H1 (cell line): ENCODE measurements at regions not wholly inside any gene's neighbourhood (a gene's known extent, or its start where the extent isn't known, plus 50 kb on each side); places are given as distances from the start of the nearest gene placed in this dataset.

Experiments
- CTCF ChIA-PET: fragments of 300-600 bp; sonication (Branson Sonifier 250); formaldehyde crosslinking; loops from one replicate; lab custom pipeline; 2021; ENCODE audit not compliant: partially characterized antibody; lab: Charles Lee
- POLR2A ChIA-PET: fragments of 300-600 bp; sonication (Branson Sonifier 250); formaldehyde crosslinking; loops from one replicate; lab custom pipeline; 2021; ENCODE audit warnings: inconsistent platforms; ENCODE audit not compliant: partially characterized antibody; lab: Charles Lee
- DNase-seq, 2 experiments: peaks; one replicate each; pipeline versions ENCODE4 v3.0.0 to v3.0.0-alpha.2; 2010 to 2022; ENCODE audit warnings: low spot score in 2 of 2, low read depth in 1 of 2, mixed read lengths in 1 of 2
- FAIRE-seq: peaks from 2 replicates; lab custom pipeline; 2011; peaks lifted over from hg19 to GRCh38; lab: Jason Lieb, UNC
- H2AFZ ChIP-seq: 2 replicates; pipeline ENCODE4 v1.8.1; 2012; ENCODE audit warnings: low read length, inconsistent platforms
- H2AK5ac ChIP-seq: 2 replicates; pipeline ENCODE4 v1.6.1; 2013; ENCODE audit warnings: low read depth, low read length
- H2BK120ac ChIP-seq: replicated peaks from 2 replicates; pipeline ENCODE3; 2013; ENCODE audit warnings: low read depth, low read length, inconsistent platforms
- H2BK12ac ChIP-seq: 2 replicates; pipeline ENCODE4 v1.6.1; 2013; ENCODE audit warnings: low read depth, low read length
- H2BK15ac ChIP-seq: 2 replicates; pipeline ENCODE4 v1.6.1; 2013; ENCODE audit warnings: low read length
- H2BK20ac ChIP-seq: 2 replicates; pipeline ENCODE4 v1.6.1; 2013; ENCODE audit warnings: low read length
- H2BK5ac ChIP-seq: 2 replicates; pipeline ENCODE4 v1.6.1; 2013; ENCODE audit warnings: low read depth, low read length
- H3K14ac ChIP-seq: 2 replicates; pipeline ENCODE4 v1.6.1; 2013; ENCODE audit warnings: inconsistent platforms; ENCODE audit not compliant: insufficient read length
- H3K18ac ChIP-seq: 2 replicates; pipeline ENCODE4 v1.6.1; 2013; ENCODE audit warnings: low read length; ENCODE audit errors: extremely low read depth
- H3K23ac ChIP-seq: 2 replicates; pipeline ENCODE4 v1.6.1; 2013; ENCODE audit warnings: inconsistent platforms; ENCODE audit not compliant: insufficient read length
- H3K23me2 ChIP-seq: 2 replicates; pipeline ENCODE4 v1.6.1; 2013; ENCODE audit warnings: low read depth, low read length
- H3K27ac ChIP-seq: 2 replicates; pipeline ENCODE4 v1.6.1; 2011; ENCODE audit warnings: low read depth, low read length, inconsistent platforms
- H3K27me3 ChIP-seq, 4 experiments: replicated peaks in 1 of 4; 1 replicate in 1 of 4; 2 replicates in 3 of 4; pipeline versions ENCODE4 v1.6.1 to v1.8.1; 2011 to 2013; ENCODE audit warnings: low read length in 3 of 4, mild to moderate bottlenecking in 3 of 4, inconsistent platforms in 2 of 4, mixed read lengths in 2 of 4, moderate library complexity in 1 of 4; ENCODE audit not compliant: control insufficient read depth in 3 of 4, insufficient read depth in 3 of 4; ENCODE audit errors: extremely low read depth in 1 of 4
- H3K36me3 ChIP-seq, 4 experiments: 2 replicates each; pipeline versions ENCODE4 v1.6.1 to v1.8.1; 2011 to 2013; ENCODE audit warnings: mild to moderate bottlenecking in 4 of 4, low read length in 3 of 4, moderate library complexity in 2 of 4, control low read depth in 1 of 4, inconsistent platforms in 1 of 4; ENCODE audit not compliant: insufficient read depth in 4 of 4, control insufficient read depth in 2 of 4
- H3K4ac ChIP-seq: replicated peaks from 2 replicates; pipeline ENCODE3; 2013; ENCODE audit warnings: low read length, low read depth, mixed read lengths, inconsistent platforms; ENCODE audit not compliant: insufficient read length
- H3K4me1 ChIP-seq, 4 experiments: replicated peaks in 1 of 4; 1 replicate in 1 of 4; 2 replicates in 3 of 4; pipeline versions ENCODE4 v1.6.1 to v1.8.1; 2011 to 2013; ENCODE audit warnings: low read length in 3 of 4, inconsistent platforms in 2 of 4, mixed read lengths in 1 of 4; ENCODE audit not compliant: insufficient read depth in 4 of 4, control insufficient read depth in 3 of 4
- H3K4me2 ChIP-seq, 2 experiments: 2 replicates each; pipeline versions ENCODE4 v1.6.1 to v1.8.1; 2011 to 2013; ENCODE audit warnings: low read depth in 2 of 2, low read length in 2 of 2, control low read depth in 1 of 2, inconsistent platforms in 1 of 2, mild to moderate bottlenecking in 1 of 2; ENCODE audit not compliant: insufficient read depth in 1 of 2
- H3K4me3 ChIP-seq, 4 experiments: fragments of 200-600, 300-600 bp in 1 of 4; sonication (generic), shearing (Covaris generic), sonication (Bioruptor Twin) in 1 of 4; 2 replicates each; pipeline versions ENCODE4 v1.5.1 to v1.8.1; 2011 to 2016; ENCODE audit warnings: low read length in 4 of 4, low read depth in 3 of 4, control low read depth in 2 of 4, inconsistent platforms in 2 of 4, mild to moderate bottlenecking in 2 of 4, mixed read lengths in 1 of 4, moderate library complexity in 1 of 4; ENCODE audit not compliant: insufficient read depth in 2 of 4; ENCODE audit errors: extremely low read depth in 1 of 4
- H3K56ac ChIP-seq: replicated peaks from 2 replicates; pipeline ENCODE3; 2013; ENCODE audit warnings: low read depth, mild to moderate bottlenecking, mixed read lengths, low read length, inconsistent platforms; ENCODE audit not compliant: insufficient read length
- H3K79me1 ChIP-seq: 2 replicates; pipeline ENCODE4 v1.6.1; 2013; ENCODE audit warnings: low read depth, low read length, control low read depth
- H3K79me2 ChIP-seq, 2 experiments: 2 replicates each; pipeline versions ENCODE4 v1.6.1 to v1.8.1; 2012 to 2013; ENCODE audit warnings: low read length in 2 of 2, mild to moderate bottlenecking in 2 of 2, inconsistent platforms in 1 of 2; ENCODE audit not compliant: insufficient read depth in 2 of 2, control insufficient read depth in 1 of 2
- H3K9ac ChIP-seq, 4 experiments: replicated peaks in 1 of 4; 1 replicate in 1 of 4; 2 replicates in 3 of 4; pipeline versions ENCODE4 v1.6.1 to v1.8.1; 2011 to 2013; ENCODE audit warnings: low read depth in 3 of 4, low read length in 3 of 4, control low read depth in 2 of 4, mild to moderate bottlenecking in 2 of 4, moderate library complexity in 2 of 4, inconsistent platforms in 1 of 4; ENCODE audit errors: extremely low read depth in 1 of 4
- H3K9me3 ChIP-seq, 2 experiments: 2 replicates each; pipeline versions ENCODE4 v1.6.1 to v1.8.1; 2012 to 2013; ENCODE audit warnings: mild to moderate bottlenecking in 2 of 2, moderate library complexity in 2 of 2, control low read depth in 1 of 2, inconsistent platforms in 1 of 2, low read depth in 1 of 2, low read length in 1 of 2, mixed read lengths in 1 of 2; ENCODE audit not compliant: insufficient read depth in 2 of 2
- H4K20me1 ChIP-seq, 2 experiments: replicated peaks in 1 of 2; 2 replicates each; pipeline versions ENCODE3 to v1.8.1; 2011 to 2013; ENCODE audit warnings: inconsistent platforms in 2 of 2, low read length in 2 of 2, mild to moderate bottlenecking in 1 of 2; ENCODE audit not compliant: insufficient read depth in 2 of 2, control insufficient read depth in 1 of 2
- H4K5ac ChIP-seq: 2 replicates; pipeline ENCODE4 v1.6.1; 2013; ENCODE audit warnings: low read length, low read depth, mixed read lengths, inconsistent platforms; ENCODE audit not compliant: insufficient read length
- H4K8ac ChIP-seq: 2 replicates; pipeline ENCODE4 v1.8.0; 2013; ENCODE audit warnings: mild to moderate bottlenecking, moderate library complexity, low read length, inconsistent platforms; ENCODE audit not compliant: insufficient read depth; ENCODE audit errors: extremely low read depth
- H4K91ac ChIP-seq: replicated peaks from 2 replicates; pipeline ENCODE3; 2013; ENCODE audit warnings: low read length, mixed read lengths, inconsistent platforms; ENCODE audit not compliant: insufficient read length
- CBX8 ChIP-seq: fragments of 300-800, 300-1000 bp; sonication (generic); IDR thresholded peaks from 2 replicates; pipeline ENCODE4 v1.7.1; 2016; ENCODE audit warnings: low read depth, low read length, borderline replicate concordance
- CTBP2 ChIP-seq: IDR thresholded peaks from 2 replicates; pipeline ENCODE4 v1.7.0; 2011; ENCODE audit warnings: borderline replicate concordance, mild to moderate bottlenecking, moderate library complexity, mixed read lengths, low read length; ENCODE audit not compliant: insufficient read depth, insufficient read length
- EGR1 ChIP-seq: IDR thresholded peaks from 2 replicates; pipeline ENCODE4 v1.6.1; 2011; ENCODE audit warnings: low read depth, low read length, borderline replicate concordance
- EP300 ChIP-seq, 2 experiments: IDR thresholded peaks; 1 replicate in 1 of 2; 2 replicates in 1 of 2; pipeline ENCODE4 v1.6.1; 2011 to 2012; ENCODE audit warnings: low read depth in 2 of 2, low read length in 2 of 2, mild to moderate bottlenecking in 2 of 2, borderline replicate concordance in 1 of 2, inconsistent platforms in 1 of 2, moderate library complexity in 1 of 2
- FOSL1 ChIP-seq: IDR thresholded peaks from 2 replicates; pipeline ENCODE4 v1.6.1; 2011; ENCODE audit warnings: mild to moderate bottlenecking, low read depth, low read length, moderate library complexity; ENCODE audit not compliant: insufficient read depth
- HDAC2 ChIP-seq, 2 experiments: fragments of 300-600 bp in 1 of 2; sonication (generic) in 1 of 2; IDR thresholded peaks; 2 replicates each; pipeline ENCODE4 v1.6.1; 2011 to 2012; ENCODE audit warnings: low read depth in 2 of 2, low read length in 2 of 2, mild to moderate bottlenecking in 2 of 2, moderate library complexity in 2 of 2, borderline replicate concordance in 1 of 2, inconsistent platforms in 1 of 2
- RBBP5 ChIP-seq: IDR thresholded peaks from 2 replicates; pipeline ENCODE4 v1.7.1; 2012; ENCODE audit warnings: low read depth, mild to moderate bottlenecking, inconsistent platforms, low read length, moderate library complexity, borderline replicate concordance
- RNF2 ChIP-seq: fragments of 200-900, 300-1000 bp; sonication (generic); IDR thresholded peaks from 2 replicates; pipeline ENCODE4 v1.7.1; 2016; ENCODE audit warnings: borderline replicate concordance, low read depth, mild to moderate bottlenecking, antibody characterized with exemption, low read length; ENCODE audit not compliant: poor library complexity, severe bottlenecking; ENCODE audit errors: missing control alignments
- TAF1 ChIP-seq: IDR thresholded peaks from 2 replicates; pipeline ENCODE4 v1.6.1; 2011; ENCODE audit warnings: mild to moderate bottlenecking, low read depth, low read length
- TCF12 ChIP-seq: IDR thresholded peaks from 2 replicates; pipeline ENCODE4 v1.6.1; 2011; ENCODE audit warnings: low read depth, mild to moderate bottlenecking, low read length
- TEAD4 ChIP-seq: IDR thresholded peaks from 2 replicates; pipeline ENCODE4 v1.6.1; 2012; ENCODE audit warnings: low read depth, low read length, inconsistent platforms, mixed read lengths
- WGBS, 2 experiments: shearing (Covaris generic) in 1 of 2; methylation state at CpG; one replicate each; pipeline versions ENCODE4 v1.1.6 to v1.1.7; 2013 to 2015; ENCODE audit warnings: low lambda C conversion rate in 2 of 2, mixed read lengths in 2 of 2, inconsistent platforms in 1 of 2, low coverage in 1 of 2, missing lambda C conversion rate in 1 of 2; ENCODE audit not compliant: insufficient replicate concordance in 2 of 2, insufficient coverage in 1 of 2, insufficient read length in 1 of 2; ENCODE audit errors: extremely low coverage in 1 of 2, missing lambda C conversion rate in 1 of 2; 5-methylcytosine and 5-hydroxymethylcytosine counted together
- TF ChIP-seq, protein P1 (sequence below): IDR thresholded peaks from 2 replicates; pipeline ENCODE4 v1.6.1; 2011; ENCODE audit warnings: low read length, improper control_type of control experiment

DNA sequence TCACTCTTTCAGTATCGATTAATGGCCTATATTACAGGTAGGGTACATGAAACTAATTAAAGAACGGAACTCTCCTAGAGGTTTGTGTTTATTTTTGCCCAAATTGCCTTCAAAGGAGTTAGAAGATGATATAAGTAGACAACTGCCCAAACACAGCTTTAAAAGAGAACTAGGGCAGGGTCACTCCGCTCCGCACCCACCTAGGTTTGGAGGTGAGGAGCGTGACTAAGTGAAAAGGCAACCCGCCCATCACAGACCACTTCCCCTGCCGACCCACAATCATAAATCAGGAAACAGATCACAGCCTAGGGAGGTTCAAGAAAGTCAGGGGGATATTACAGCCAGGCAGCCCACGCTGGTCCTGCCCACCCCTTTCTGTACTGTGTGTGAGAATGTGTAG lies 166.7 kb downstream of the C1D start:
- Histone ChIP-seq H2BK120ac (no peak overlapping the region), H3K79me1 (no peaks in the 10 kb centered on the region), H3K4ac (no peak overlapping the region), H3K23me2 (no peaks in the 10 kb centered on the region), H2BK20ac (no peak overlapping the region), H2AK5ac (no peak overlapping the region), H2BK5ac (no peak overlapping the region), H4K20me1 (no peaks in the 10 kb centered on the region), H3K14ac (no peak overlapping the region), H3K4me2 (no peak overlapping the region; a peak in 1 of 4 replicates), H3K18ac (no peak overlapping the region), H4K8ac (no peak overlapping the region), H3K9me3 (peaks cover 2 to 5% of the 10 kb centered on the region in 2 experiments; a peak in 2 of 4 replicates), H3K4me3 (no peak overlapping the region), H4K5ac (no peak overlapping the region), H3K56ac (no peak overlapping the region), H3K4me1 (peaks cover 2 to 14% (median 6%) of the 10 kb centered on the region in 4 experiments; a peak in 6 of 7 replicates), H3K27ac (no peak overlapping the region), H3K9ac (no peak overlapping the region), H3K27me3 (peaks cover 0 to 4% (median 3%) of the 10 kb centered on the region in 4 experiments; a peak in 5 of 7 replicates), H3K79me2 (no peaks in the 10 kb centered on the region), H4K91ac (no peak overlapping the region), H2AFZ (no peak overlapping the region), H2BK12ac (no peak overlapping the region), H3K23ac (no peak overlapping the region), H3K36me3 (0 out of 8 replicates have a peak, but pooled peaks cover 0 to 4% (median 0%) of the 10 kb centered on the region in 4 experiments), H2BK15ac (no peak overlapping the region)
- POLR2A ChIA-PET = no interaction called here
- no peak for DNase-seq
- WGBS, 2 experiments = 94% methylated on average over 8 of the region's 8 CpGs; no CpG with 5 or more reads in 1 of the 2 experiments
- no peak for FAIRE-seq
- CTCF ChIA-PET = interaction anchor here (1.0 to 1.1 kb wide), 3 partner anchors 8 to 135 kb away, joined by 3 to 5 read pairs (median 3); no protein-coding TSS in a partner anchor
- TF ChIP-seq HDAC2 (IDR thresholded peaks at IDR 0.05; ENCODE audit: borderline replicate concordance in 1 of 2, low read depth in 2 of 2, low read length in 2 of 2) = no peak
- TF ChIP-seq CBX8 = no peak
- TF ChIP-seq TCF12 = no peak
- TF ChIP-seq, protein P1, sequence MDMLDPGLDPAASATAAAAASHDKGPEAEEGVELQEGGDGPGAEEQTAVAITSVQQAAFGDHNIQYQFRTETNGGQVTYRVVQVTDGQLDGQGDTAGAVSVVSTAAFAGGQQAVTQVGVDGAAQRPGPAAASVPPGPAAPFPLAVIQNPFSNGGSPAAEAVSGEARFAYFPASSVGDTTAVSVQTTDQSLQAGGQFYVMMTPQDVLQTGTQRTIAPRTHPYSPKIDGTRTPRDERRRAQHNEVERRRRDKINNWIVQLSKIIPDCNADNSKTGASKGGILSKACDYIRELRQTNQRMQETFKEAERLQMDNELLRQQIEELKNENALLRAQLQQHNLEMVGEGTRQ = no peak
- TF ChIP-seq RNF2 = no peak
- TF ChIP-seq EGR1 = no peak
- TF ChIP-seq RBBP5 = no peak
- TF ChIP-seq FOSL1 = no peak
- TF ChIP-seq CTBP2 = no peak
- TF ChIP-seq TEAD4 = no peak
- TF ChIP-seq TAF1 = no peak
- TF ChIP-seq EP300 (IDR thresholded peaks at IDR 0.05; ENCODE audit: borderline replicate concordance in 1 of 2, low read depth in 2 of 2, low read length in 2 of 2) = no peak
